ENCODE measurements at regions not wholly inside any gene's neighbourhood (a gene's known extent, or its start where the extent isn't known, plus 50 kb on each side); places are given as distances from the start of the nearest gene placed in this dataset.

- no peak for TF ChIP-seq IRF5 (IDR thresholded peaks at IDR 0.05; ENCODE audit: borderline replicate concordance)
- TF ChIP-seq ZBTB33 (IDR thresholded peaks at IDR 0.05) = no peak
- no peak for TF ChIP-seq MYC (IDR thresholded peaks at IDR 0.05; ENCODE audit: insufficient read depth, insufficient read length, insufficient replicate concordance, low read length, severe bottlenecking)
- no peak for TF ChIP-seq RBBP5 (conservative IDR thresholded peaks at IDR 0.05)
- no peak for TF ChIP-seq SIX5 (IDR thresholded peaks at IDR 0.05; ENCODE audit: low read depth, low read length, severe bottlenecking)
- TF ChIP-seq TBL1XR1 (IDR thresholded peaks at IDR 0.05; ENCODE audit: low read depth, low read length) = no peak
- TF ChIP-seq JUNB (IDR thresholded peaks at IDR 0.05) = no peak
Observed at GRCh38 chr9:118963674-118964073, 405.6 kb downstream of the BRINP1 start (continued).

- FAIRE-seq (no peak), ATAC-seq (no peak), DNase-seq (ENCODE audit: low read depth, low spot score) (no peak)
- Histone ChIP-seq H3K4me1 (ENCODE audit: control insufficient read depth, insufficient read depth, low read length) (no peaks in the 10 kb centered on the region), H3K79me2 (ENCODE audit: control insufficient read depth, insufficient read depth, low read length) (no peaks in the 10 kb centered on the region), H3K4me3 (no peak overlapping the region), H3K4me2 (ENCODE audit: control insufficient read depth, insufficient read depth) (no peak overlapping the region), H3K9ac (ENCODE audit: control insufficient read depth, insufficient read depth, low read length) (no peak overlapping the region), H3K9me3 (replicated peaks; ENCODE audit: control insufficient read depth, insufficient read depth, low read length) (no peaks in the 10 kb centered on the region), H2AFZ (ENCODE audit: control insufficient read depth, low read depth, low read length) (no peak overlapping the region), H3K27me3 (replicated peaks in 1 of 2; ENCODE audit: control insufficient read depth in 2 of 2, insufficient read depth in 2 of 2, low read length in 1 of 2) (no peaks in the 10 kb centered on the region), H3K36me3 (ENCODE audit: control insufficient read depth in 2 of 2, insufficient read depth in 2 of 2, low read length in 1 of 2) (no peaks in the 10 kb centered on the region), H3K27ac (ENCODE audit: control insufficient read depth, insufficient read depth) (no peak overlapping the region), H4K20me1 (ENCODE audit: control insufficient read depth, insufficient read depth) (no peaks in the 10 kb centered on the region)
- in situ Hi-C loops (cut with MboI) = no loop called here
- ChIA-PET POLR2A (no interaction called here), CTCF (interaction anchor here (0.7 kb wide), 1 partner anchor 399 kb away, joined by 4 read pairs; no protein-coding TSS in a partner anchor), SMC1A (ENCODE audit: uncharacterized antibody, unreplicated experiment) (interaction anchor here (0.7 kb wide), 2 partner anchors 592 to 1063 kb away, joined by 3 to 5 read pairs; no protein-coding TSS in a partner anchor), RAD21 (ENCODE audit: unreplicated experiment) (no interaction called here)
- no peak for TF ChIP-seq E4F1 (IDR thresholded peaks at IDR 0.05; ENCODE audit: borderline replicate concordance, partially characterized antibody)
- TF ChIP-seq MAX (IDR thresholded peaks at IDR 0.05; ENCODE audit: low read depth, low read length) = no peak
- no peak for TF ChIP-seq TCF3 (IDR thresholded peaks at IDR 0.05; ENCODE audit: borderline replicate concordance, insufficient read depth, low read depth, low read length)
- TF ChIP-seq ESRRA (IDR thresholded peaks at IDR 0.05; ENCODE audit: low read length) = no peak
- no peak for TF ChIP-seq ATF3 (IDR thresholded peaks at IDR 0.05; ENCODE audit: borderline replicate concordance, extremely low read depth, low read depth, low read length)
- TF ChIP-seq ETV6 (conservative IDR thresholded peaks at IDR 0.05 in 1 of 2, IDR thresholded peaks at IDR 0.05 in 1 of 2; ENCODE audit: borderline replicate concordance in 1 of 2, low read depth in 1 of 2) = no peak
- no peak for TF ChIP-seq STAT3 (IDR thresholded peaks at IDR 0.05; ENCODE audit: low read depth, low read length)
- BruUV-seq (replicated peaks) = no TSS peak
- intact Hi-C loops (cut with micrococcal nuclease; ENCODE audit: unreplicated experiment) = no loop called here
- 21% methylated on average over 3 of the region's 3 CpGs for WGBS (ENCODE audit: insufficient coverage, insufficient replicate concordance, low lambda C conversion rate, missing lambda C conversion rate)
Observed at GRCh38 chr9:118967901-118968300, 401.3 kb downstream of the BRINP1 start.

Measured in GM12878 (cell line).